Trophoblast cell (in vitro differentiated cells and primary cell): ENCODE measurements at regions not wholly inside any gene's neighbourhood (a gene's known extent, or its start where the extent isn't known, plus 50 kb on each side); places are given as distances from the start of the nearest gene placed in this dataset.

ENCODE experiments used
- DNase-seq, 2 donors: peaks; one replicate each; pipeline ENCODE4 v3.0.0-alpha.2; 2016
- H2AFZ ChIP-seq: 2 replicates; pipeline ENCODE4 v1.6.1; 2013; ENCODE audit warnings: low read length, moderate library complexity, mild to moderate bottlenecking; ENCODE audit not compliant: insufficient read depth, poor library complexity
- H2AK5ac ChIP-seq: 2 replicates; pipeline ENCODE4 v1.6.1; 2013; ENCODE audit warnings: mild to moderate bottlenecking, low read length
- H2BK120ac ChIP-seq: 2 replicates; pipeline ENCODE4 v1.6.1; 2013; ENCODE audit warnings: low read length, mild to moderate bottlenecking, moderate library complexity; ENCODE audit not compliant: insufficient read depth, poor library complexity
- H2BK12ac ChIP-seq: 2 replicates; pipeline ENCODE4 v1.6.1; 2013; ENCODE audit warnings: mild to moderate bottlenecking, low read length, moderate library complexity
- H2BK5ac ChIP-seq: 2 replicates; pipeline ENCODE4 v1.6.1; 2013; ENCODE audit warnings: low read length, low read depth, moderate library complexity, mild to moderate bottlenecking; ENCODE audit not compliant: poor library complexity
- H3K14ac ChIP-seq: 2 replicates; pipeline ENCODE4 v1.6.1; 2013; ENCODE audit warnings: mild to moderate bottlenecking, low read length
- H3K18ac ChIP-seq: 2 replicates; pipeline ENCODE4 v1.6.1; 2013; ENCODE audit warnings: mild to moderate bottlenecking, low read length
- H3K23ac ChIP-seq: 2 replicates; pipeline ENCODE4 v1.6.1; 2013; ENCODE audit warnings: low read length
- H3K27ac ChIP-seq: 2 replicates; pipeline ENCODE4 v1.5.1; 2013; ENCODE audit warnings: low read depth, mild to moderate bottlenecking, inconsistent platforms, low read length, moderate library complexity
- H3K27me3 ChIP-seq: 2 replicates; pipeline ENCODE4 v1.6.1; 2013; ENCODE audit warnings: inconsistent platforms, mild to moderate bottlenecking, low read length, moderate library complexity; ENCODE audit not compliant: insufficient read depth
- H3K36me3 ChIP-seq, 2 experiments: 1 replicate in 1 of 2; 2 replicates in 1 of 2; pipeline ENCODE4 v1.6.1; 2013; ENCODE audit warnings: low read length in 2 of 2, mild to moderate bottlenecking in 2 of 2, moderate library complexity in 1 of 2; ENCODE audit not compliant: insufficient read depth in 2 of 2, control insufficient read depth in 1 of 2
- H3K4ac ChIP-seq: 2 replicates; pipeline ENCODE4 v1.6.1; 2013; ENCODE audit warnings: low read depth, mild to moderate bottlenecking, low read length, moderate library complexity
- H3K4me1 ChIP-seq, 2 experiments: 1 replicate in 1 of 2; 2 replicates in 1 of 2; pipeline ENCODE4 v1.6.1; 2013; ENCODE audit warnings: low read length in 2 of 2, mild to moderate bottlenecking in 2 of 2, moderate library complexity in 1 of 2; ENCODE audit not compliant: insufficient read depth in 2 of 2, control insufficient read depth in 1 of 2
- H3K4me2 ChIP-seq: 2 replicates; pipeline ENCODE4 v1.6.1; 2013; ENCODE audit warnings: inconsistent platforms, mild to moderate bottlenecking, low read length, moderate library complexity
- H3K4me3 ChIP-seq: 2 replicates; pipeline ENCODE4 v1.5.1; 2013; ENCODE audit warnings: mild to moderate bottlenecking, low read depth, low read length, inconsistent platforms
- H3K79me1 ChIP-seq: one replicate; pipeline ENCODE4 v1.6.1; 2013; ENCODE audit warnings: low read length
- H3K79me2 ChIP-seq: 2 replicates; pipeline ENCODE4 v1.6.1; 2013; ENCODE audit warnings: low read length, mild to moderate bottlenecking; ENCODE audit not compliant: control insufficient read depth, insufficient read depth, poor library complexity
- H3K9ac ChIP-seq: 2 replicates; pipeline ENCODE4 v1.6.1; 2013; ENCODE audit warnings: mild to moderate bottlenecking, low read length
- H3K9me3 ChIP-seq: 2 replicates; pipeline ENCODE4 v1.6.1; 2013; ENCODE audit warnings: low read depth, mild to moderate bottlenecking, control low read depth, inconsistent platforms, low read length; ENCODE audit not compliant: insufficient read depth
- H4K12ac ChIP-seq: 2 replicates; pipeline ENCODE4 v1.6.1; 2013; ENCODE audit warnings: low read depth, mild to moderate bottlenecking, low read length, moderate library complexity
- H4K8ac ChIP-seq: 2 replicates; pipeline ENCODE4 v1.6.1; 2013; ENCODE audit warnings: low read depth, mild to moderate bottlenecking, low read length, moderate library complexity
- H4K91ac ChIP-seq: one replicate; pipeline ENCODE4 v1.6.1; 2013; ENCODE audit warnings: low read depth, mild to moderate bottlenecking, low read length, moderate library complexity
- WGBS: extraction: QIAGEN DNeasy Blood & Tissue Kit; methylation state at CpG from one replicate; pipeline ENCODE4 v1.1.7; 2013; ENCODE audit warnings: missing lambda C conversion rate; ENCODE audit not compliant: insufficient read length, insufficient coverage; ENCODE audit errors: extremely low coverage; 5-methylcytosine and 5-hydroxymethylcytosine counted together

- no peak overlapping the region for H2AK5ac ChIP-seq
- H3K27ac ChIP-seq, result no peak overlapping the region
- no peak overlapping the region for H3K14ac ChIP-seq
- H3K79me2 ChIP-seq, result peaks cover 2% of the 10 kb centered on the region
- H3K4me1 ChIP-seq, result peaks cover 11 to 12% of the 10 kb centered on the region in 2 experiments
- no peaks in the 10 kb centered on the region for H3K36me3 ChIP-seq
- no peak for DNase-seq
- H3K9ac ChIP-seq, result no peak overlapping the region
- H3K18ac ChIP-seq, result no peak overlapping the region
- H3K9me3 ChIP-seq, result peaks cover 4% of the 10 kb centered on the region
- no peak overlapping the region for H3K4me2 ChIP-seq
- H2BK5ac ChIP-seq, result no peak overlapping the region
- no peak overlapping the region for H4K8ac ChIP-seq
- H3K4ac ChIP-seq, result no peak overlapping the region
- H4K91ac ChIP-seq, result no peak overlapping the region
- H3K27me3 ChIP-seq, result no peaks in the 10 kb centered on the region
- H3K23ac ChIP-seq, result no peak overlapping the region
- no CpG with 5 or more reads among the region's 4 CpGs for WGBS
- no peaks in the 10 kb centered on the region for H3K79me1 ChIP-seq
- H2BK12ac ChIP-seq, result no peak overlapping the region
- H4K12ac ChIP-seq, result no peak overlapping the region
- no peak overlapping the region for H2BK120ac ChIP-seq
- H2AFZ ChIP-seq, result no peak overlapping the region
- no peak overlapping the region for H3K4me3 ChIP-seq
Observed at GRCh38 chr2:128664499-128664971, 345.9 kb upstream of the HS6ST1 start.

DNA sequence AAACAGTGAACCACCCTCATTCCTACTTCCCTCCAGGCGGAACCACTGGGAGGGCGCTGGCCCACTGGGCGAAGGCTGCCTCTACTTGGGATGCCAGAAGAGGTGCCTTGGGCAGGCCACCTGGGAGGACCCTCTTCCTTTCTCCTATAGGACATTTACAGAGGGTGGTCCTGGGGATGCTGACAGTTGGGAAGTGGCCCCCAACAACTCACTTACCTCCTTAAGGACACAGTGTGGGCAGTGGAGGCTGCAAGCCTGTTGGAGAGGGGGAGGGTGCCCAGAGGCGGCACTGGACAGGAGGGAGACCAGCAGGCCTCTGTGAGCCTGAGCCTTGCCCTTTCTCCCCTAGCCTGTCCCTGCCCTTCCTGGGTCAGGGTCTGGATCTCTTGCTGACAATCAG lies 346.4 kb upstream of the HS6ST1 start:
- Histone ChIP-seq H2AK5ac (no peak overlapping the region), H3K14ac (no peak overlapping the region), H3K18ac (no peak overlapping the region), H2BK12ac (no peak overlapping the region), H3K27ac (no peak overlapping the region), H3K4me3 (no peak overlapping the region), H4K12ac (no peak overlapping the region), H3K4me1 (peaks cover 11 to 12% of the 10 kb centered on the region in 2 experiments), H3K4me2 (no peak overlapping the region), H3K27me3 (no peaks in the 10 kb centered on the region), H3K79me1 (no peaks in the 10 kb centered on the region), H3K23ac (no peak overlapping the region), H2AFZ (no peak overlapping the region), H4K91ac (no peak overlapping the region), H3K4ac (no peak overlapping the region), H3K36me3 (no peaks in the 10 kb centered on the region), H4K8ac (no peak overlapping the region), H3K79me2 (peaks cover 2% of the 10 kb centered on the region), H2BK120ac (no peak overlapping the region), H3K9me3 (peaks cover 4% of the 10 kb centered on the region), H2BK5ac (no peak overlapping the region), H3K9ac (no peak overlapping the region)
- no CpG with 5 or more reads among the region's 4 CpGs for WGBS
- no peak for DNase-seq

DNA sequence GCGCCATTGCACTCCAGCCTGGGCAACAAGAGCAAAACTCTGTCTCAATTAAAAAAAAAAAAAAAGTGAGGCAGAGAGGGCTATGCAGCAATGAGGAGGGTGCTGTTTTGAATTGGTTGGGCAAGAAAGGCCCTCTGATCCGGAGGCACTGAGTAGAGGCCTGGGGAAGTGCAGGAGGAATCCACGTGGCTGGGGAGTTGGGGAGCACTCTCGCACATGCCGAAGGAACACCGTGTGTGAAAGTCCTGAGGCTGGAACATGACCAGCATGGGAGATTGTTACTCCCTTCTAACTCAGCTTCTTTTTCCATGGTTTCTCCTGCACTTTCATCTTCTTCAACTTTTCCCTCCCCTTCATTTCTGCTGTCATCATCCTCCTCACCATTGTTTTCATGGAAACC lies 347.9 kb upstream of the HS6ST1 start:
- peaks cover 4% of the 10 kb centered on the region for H3K9me3 ChIP-seq
- H2BK12ac ChIP-seq, result no peak overlapping the region
- H3K27ac ChIP-seq, result no peak overlapping the region
- H2BK5ac ChIP-seq, result no peak overlapping the region
- no peak overlapping the region for H4K8ac ChIP-seq
- DNase-seq, result no peak
- H2AK5ac ChIP-seq, result no peak overlapping the region
- H3K23ac ChIP-seq, result no peak overlapping the region
- no peak overlapping the region for H3K18ac ChIP-seq
- H3K79me1 ChIP-seq, result no peaks in the 10 kb centered on the region
- no CpG with 5 or more reads among the region's 6 CpGs for WGBS
- H3K79me2 ChIP-seq, result no peaks in the 10 kb centered on the region
- H4K91ac ChIP-seq, result no peak overlapping the region
- no peak overlapping the region for H3K4ac ChIP-seq
- no peaks in the 10 kb centered on the region for H3K36me3 ChIP-seq
- peaks cover 8 to 11% of the 10 kb centered on the region in 2 experiments for H3K4me1 ChIP-seq
- H2BK120ac ChIP-seq, result no peak overlapping the region
- H4K12ac ChIP-seq, result no peak overlapping the region
- H2AFZ ChIP-seq, result no peak overlapping the region
- no peak overlapping the region for H3K4me2 ChIP-seq
- H3K9ac ChIP-seq, result no peak overlapping the region
- H3K4me3 ChIP-seq, result no peak overlapping the region
- H3K27me3 ChIP-seq, result no peaks in the 10 kb centered on the region
- H3K14ac ChIP-seq, result no peak overlapping the region

GRCh38 chr2:128667391-128667790 lies 348.7 kb upstream of the HS6ST1 start:
- Histone ChIP-seq H4K91ac (no peak overlapping the region), H3K4ac (no peak overlapping the region), H3K9ac (no peak overlapping the region), H3K18ac (no peak overlapping the region), H3K14ac (no peak overlapping the region), H3K4me2 (no peak overlapping the region), H3K27me3 (no peaks in the 10 kb centered on the region), H3K9me3 (peaks cover 4% of the 10 kb centered on the region), H3K79me1 (no peaks in the 10 kb centered on the region), H3K4me3 (no peak overlapping the region), H3K36me3 (no peaks in the 10 kb centered on the region), H2BK5ac (no peak overlapping the region), H2BK120ac (no peak overlapping the region), H3K4me1 (peaks cover 3 to 5% of the 10 kb centered on the region in 2 experiments), H3K79me2 (no peaks in the 10 kb centered on the region), H2AFZ (no peak overlapping the region), H2BK12ac (no peak overlapping the region), H4K12ac (no peak overlapping the region), H4K8ac (no peak overlapping the region), H3K23ac (no peak overlapping the region), H3K27ac (no peak overlapping the region), H2AK5ac (no peak overlapping the region)
- WGBS, result no CpG with 5 or more reads among the region's 7 CpGs
- DNase-seq, result no peak
